ENCODE measurements at regions not wholly inside any gene's neighbourhood (a gene's known extent, or its start where the extent isn't known, plus 50 kb on each side); places are given as distances from the start of the nearest gene placed in this dataset.

DNA sequence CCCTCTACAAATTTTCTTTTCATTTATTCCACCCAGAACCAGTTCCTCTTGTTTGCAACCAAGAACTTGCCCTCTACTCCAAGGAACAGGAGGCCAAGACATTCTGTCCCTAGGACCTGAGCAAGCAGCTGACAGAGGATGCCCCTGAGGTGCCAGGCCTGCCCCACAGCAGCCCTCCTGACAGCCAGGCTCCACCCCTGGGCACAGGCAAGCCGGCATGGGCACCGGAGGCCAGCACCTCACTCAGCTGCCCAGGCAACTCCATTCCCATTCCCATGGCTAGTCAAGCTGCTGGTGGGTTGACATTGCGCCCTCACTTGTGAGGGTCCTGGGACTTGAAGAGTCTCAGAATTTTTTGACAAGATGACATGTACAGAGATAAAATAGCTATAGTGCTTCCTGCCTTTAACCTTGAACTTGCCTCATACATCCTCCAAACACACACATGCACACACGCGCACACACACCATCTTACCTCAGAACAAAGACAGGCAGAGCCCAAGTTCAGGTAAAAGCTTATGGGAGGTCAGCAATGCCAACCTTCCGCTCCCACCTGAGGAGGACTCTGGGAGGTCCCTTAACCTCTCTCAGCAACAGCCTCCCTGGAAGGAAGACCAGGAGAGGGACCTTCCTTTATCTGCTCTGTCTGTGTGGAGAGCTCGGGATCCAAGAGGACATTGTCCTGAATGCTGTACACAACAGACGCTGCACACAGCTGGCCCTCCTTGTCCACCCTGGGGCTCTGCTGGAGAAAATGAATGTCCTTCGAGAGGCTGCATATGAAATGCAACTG is 620.9 kb upstream of the CADM1 start:
- no peak for DNase-seq

DNA sequence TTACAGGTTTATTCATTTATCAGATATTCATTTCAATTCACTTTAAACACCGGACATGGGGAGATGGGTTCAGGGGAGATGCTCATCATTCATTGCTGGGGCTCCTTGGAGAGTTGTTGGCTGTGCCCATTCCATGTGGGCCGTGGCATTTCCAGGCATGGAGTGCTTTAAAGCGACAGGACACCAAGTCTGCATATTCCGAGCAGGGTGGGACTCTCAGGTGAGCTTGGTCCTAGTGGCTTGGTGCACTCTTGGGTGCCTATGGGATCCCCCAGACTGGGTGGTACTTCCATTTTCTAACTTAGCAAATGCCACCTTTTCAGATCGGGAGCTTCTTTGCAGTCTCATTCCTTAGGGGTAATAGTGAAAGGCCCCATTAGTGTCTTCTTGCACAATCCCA is 619.5 kb upstream of the CADM1 start:
- DNase-seq = no peak

DNA sequence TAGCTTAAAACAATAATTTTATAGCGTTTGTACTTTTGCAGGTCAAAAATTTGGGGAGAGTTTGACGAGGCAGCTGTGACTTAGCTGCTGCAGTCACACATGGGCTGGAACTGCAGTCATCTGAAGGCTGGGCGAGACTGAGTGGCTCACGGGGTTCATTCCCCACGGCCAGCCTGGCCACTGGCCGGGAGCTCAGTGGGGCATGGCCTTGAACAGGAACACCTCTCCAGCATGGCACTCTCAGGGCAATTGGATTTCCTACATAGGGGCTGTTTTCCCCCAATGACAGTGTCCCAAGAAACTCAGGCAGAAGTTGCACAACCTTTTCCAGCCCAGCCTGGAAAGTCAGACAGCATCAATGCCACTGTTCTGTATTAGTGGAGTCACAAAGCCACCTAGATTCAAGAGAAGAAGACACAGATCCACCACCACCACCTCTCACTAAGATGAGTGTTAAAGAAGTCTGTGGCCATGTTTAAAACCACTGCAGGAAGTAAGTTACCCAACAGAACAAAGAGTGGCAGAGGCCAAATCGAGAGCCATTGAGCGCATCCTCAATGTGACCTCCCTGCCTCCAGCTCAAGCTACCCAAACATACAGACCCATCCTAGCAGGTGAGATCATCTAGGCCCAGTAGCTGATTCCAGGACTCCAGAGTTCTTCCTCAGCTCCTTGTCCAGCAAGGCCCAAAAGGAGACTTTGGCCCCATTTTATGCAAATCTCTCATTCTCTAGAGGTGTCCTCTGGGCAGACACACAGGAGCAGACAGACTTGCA is 618.7 kb upstream of the CADM1 start:
- no peak for DNase-seq

DNA sequence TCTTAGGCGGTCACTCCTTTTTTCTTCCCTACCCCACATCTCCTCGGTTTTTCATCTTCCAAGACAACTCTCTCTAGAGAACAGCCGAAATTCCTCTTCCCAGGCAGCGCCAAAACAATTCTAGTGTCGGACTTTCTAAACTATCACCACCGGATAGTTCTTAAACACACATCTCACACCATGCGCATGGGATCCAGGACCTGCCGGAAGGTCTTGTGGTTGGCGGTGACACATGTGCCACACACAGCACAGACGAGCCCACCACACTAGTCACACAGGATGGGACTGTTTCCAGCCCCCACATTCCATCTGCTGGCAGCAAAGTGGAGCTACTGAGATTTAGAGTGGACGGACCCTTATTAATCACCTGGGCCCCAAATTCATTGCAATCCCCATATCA is 614.9 kb upstream of the CADM1 start:
- DNase-seq = no peak

DNA sequence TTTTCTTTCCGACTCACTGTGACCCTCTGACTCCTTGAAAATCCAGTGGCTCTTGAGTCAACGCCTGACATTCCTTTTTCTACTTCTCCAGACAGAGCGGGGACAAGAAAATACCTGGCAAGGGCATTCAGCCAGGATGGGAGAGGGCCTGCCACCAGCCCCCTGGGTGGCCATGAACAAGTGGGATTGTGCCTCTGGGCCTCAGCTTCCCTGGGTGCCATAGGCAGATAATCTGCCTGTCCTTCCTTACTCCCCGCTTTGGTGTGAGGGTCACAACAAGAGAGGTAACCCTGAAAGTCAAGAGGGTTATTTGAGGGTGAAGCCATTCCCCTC is 613.9 kb upstream of the CADM1 start:
- DNase-seq = no peak

DNA sequence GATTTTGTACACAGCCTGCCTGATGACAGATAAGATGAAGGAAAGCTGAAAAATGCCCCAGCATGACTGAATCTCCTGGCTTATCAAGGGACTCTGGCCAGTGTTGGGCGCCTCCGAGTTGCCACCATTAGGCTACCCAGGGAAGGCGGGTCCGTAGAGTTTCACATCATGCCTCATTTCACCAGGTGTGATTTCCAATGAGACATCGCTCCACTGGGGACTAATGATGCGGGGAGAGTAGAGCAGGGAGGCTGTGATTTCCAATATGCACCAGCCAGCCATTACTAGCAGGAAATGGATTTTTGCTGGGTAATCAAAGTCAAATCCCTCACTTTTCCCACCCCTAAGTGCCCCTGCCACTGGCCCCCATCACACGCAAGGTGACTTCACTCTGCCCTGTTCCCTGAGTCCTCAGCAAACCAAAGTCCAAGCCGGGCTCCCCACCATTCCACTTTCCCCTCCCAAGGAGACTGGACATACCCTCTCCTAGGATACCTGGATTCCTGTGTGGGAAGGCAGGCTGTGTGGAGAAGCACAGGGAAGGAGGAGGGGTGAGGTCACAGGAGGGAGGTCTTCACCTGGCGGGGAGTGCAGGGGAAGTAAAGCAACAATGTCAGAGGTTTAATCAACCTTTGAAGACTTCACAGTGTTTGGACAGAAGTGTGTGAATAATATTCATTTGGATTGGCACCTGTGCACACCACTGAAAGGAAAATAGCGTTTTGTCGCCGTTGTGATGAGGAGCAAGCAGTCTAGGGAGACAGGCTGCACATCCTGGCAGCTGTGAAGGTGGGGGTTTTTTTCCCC is 613.3 kb upstream of the CADM1 start:
- DNase-seq = no peak

DNA sequence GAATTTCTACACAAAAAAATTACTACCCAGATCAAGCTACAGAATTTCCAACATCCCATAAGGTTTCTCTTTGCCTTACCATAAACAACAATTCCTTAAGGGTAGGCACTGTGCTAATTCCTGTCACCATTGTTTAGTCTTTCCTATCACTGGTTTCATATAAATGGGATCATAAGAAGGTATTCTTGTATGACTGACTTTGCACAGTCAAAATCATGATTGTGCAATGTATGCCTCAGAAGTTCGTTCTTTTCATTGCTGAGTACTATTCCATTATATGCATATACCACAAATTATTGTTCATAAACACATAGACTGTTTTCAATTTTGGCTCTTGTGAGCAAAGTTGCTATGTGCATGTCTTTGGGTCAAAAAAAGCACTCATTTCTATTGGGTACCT is 611.6 kb upstream of the CADM1 start:
- no peak for DNase-seq

DNA sequence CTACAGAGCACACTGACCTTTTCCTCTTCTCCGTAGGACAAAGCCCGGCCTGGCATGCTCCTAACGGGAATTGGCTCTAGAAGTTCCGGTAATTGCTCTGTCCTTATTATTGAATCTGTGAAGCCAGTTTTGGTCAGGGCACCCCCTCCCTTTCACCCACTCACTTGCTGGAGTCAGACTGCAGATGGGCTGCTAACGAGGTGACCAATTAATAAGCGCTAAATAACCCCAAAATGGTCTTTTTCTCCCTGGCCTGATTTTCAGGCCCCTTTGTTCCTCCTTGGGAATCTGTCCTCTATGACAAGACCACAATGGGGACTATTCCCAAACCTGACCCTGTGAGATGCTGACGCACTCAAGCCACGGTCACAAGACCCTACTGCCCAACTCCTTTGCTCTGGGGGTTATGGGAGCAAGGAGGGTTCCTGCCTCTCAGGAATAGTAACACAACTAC is 610.0 kb upstream of the CADM1 start:
- DNase-seq = no peak

DNA sequence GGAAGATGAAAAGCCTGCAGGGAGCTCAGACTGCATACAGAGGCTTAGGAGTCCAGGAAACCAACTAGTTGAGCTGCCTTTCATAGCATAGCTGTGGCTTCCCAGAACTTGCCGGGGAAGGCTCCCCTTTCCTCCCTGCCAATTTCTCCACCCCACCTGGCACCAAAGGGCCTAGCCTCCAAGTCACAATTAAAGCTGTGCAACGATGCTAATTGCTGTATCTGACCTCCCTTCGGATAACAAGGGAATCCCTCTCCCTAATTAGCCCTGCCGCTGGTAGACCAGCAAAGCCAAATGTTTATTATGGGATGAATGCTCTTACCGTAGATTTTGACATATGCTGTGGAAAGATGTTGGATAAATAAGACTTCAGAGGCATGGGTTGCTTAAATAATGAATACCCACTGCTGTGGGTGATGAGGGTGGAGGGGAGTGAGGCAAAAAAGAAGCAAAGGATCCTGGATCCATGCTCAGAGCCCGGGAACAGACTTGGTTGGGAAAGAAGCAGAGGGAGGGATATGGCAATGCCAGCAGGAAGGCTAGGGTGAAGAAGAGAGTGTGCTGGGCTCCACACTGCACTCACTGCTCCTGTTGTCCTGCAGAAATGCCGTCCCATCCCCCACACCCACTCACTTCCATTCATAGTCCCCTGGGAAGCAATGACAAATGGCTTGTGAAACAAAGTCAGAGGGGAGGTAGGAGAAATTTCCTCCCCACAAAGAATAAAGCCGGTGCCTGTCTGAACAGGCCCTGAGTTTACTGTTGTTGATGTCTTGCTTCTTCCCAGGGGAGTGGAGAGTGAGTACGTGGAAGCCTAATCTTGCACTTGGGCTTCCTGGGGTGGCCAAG is 608.1 kb upstream of the CADM1 start:
- DNase-seq = no peak

DNA sequence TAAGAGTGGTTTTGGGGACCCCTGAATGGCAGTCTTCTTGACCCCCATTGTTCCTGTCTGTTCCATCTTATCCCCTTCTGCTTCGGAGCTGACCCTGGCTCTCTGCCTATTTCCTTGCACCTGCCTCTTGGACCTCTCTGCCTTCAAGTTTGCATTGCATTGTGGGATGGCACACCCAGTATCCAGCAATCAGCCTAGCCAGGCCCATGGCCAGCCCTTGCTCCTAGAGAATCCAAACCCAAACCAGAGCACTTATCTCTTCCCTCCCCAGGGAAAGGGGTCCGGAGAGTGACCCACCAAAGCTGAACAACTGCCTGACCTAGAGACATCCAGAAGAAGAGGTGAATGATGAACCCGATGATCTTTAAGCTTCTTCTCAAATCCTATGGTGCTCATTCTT is 607.3 kb upstream of the CADM1 start:
- DNase-seq = no peak

DNA sequence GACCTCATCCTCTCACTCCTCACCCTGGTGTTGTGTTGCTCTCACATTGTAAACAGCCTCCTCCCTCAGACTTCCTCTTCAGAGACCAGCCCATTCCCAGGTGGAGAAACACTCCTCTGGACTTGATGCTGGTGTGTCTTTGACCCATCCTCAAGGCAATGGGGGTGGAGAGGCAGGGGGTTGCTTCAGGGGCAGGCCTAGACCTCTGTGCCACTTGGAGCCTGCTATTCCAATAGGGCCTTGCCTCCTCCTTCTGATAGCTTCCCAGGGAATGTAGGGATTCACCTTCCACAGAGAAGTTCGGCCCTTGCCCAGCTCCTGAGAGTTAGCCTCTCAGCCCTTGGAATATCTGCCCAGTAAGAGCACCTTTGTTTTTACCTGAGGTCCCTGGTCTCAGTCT is 606.6 kb upstream of the CADM1 start:
- no peak for DNase-seq

DNA sequence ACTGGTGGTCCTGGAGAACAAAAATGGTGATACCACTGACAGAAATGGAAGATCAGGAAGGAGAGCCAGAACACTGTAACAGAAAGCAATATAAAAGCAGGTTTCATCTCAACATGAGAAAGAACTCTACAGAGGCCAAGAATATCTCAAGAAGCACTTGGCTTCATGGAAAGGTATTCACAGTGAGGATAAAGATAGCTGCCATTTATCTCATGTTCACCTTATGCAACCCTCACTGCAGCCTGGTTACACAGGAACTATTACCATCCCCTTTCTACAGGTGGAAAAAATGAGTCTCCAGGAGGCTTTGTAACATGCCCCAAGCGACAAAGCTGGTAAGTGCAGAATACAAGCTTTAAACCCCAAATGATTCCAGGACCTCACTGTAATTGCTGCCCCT is 606.1 kb upstream of the CADM1 start:
- no peak for DNase-seq

DNA sequence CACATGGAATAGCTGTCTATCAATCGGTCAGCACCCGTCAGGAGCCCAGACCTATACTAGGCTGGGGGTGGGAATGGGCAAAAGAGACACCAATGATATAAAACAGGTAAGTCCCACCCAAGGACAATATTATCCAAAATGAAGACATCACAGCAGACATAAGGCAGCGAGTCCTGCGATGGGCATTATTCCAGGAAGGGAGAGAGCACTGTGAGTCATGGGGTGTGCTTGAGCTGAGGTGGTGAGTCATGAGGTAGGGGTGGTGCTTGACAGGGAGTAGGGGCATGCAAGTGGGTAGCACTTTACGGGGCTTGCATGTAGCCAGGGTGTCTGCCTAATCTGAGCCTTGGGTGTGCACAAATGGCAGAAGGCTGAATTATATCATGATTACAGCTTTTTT is 605.0 kb upstream of the CADM1 start:
- peak; percentile 10 for DNase-seq

DNA sequence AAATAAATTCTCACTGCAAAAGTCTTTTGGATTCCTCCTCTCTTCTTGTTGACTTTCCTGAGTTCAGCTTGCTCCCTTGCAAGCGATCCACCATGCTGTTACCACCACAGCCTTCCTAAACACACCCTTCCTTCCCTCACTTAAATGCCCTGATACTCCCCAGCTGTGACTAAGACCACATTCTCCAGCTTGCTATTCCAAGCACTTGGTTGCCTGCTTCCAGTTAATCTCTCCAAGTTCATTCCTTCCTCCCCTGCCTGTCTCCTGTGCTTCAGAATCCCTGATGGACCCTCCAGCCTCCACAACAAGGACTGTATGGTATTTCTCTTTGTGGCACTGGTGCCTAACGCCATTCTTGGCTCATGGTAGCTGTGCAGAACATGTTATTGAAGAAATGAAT is 603.9 kb upstream of the CADM1 start:
- no peak for DNase-seq

DNA sequence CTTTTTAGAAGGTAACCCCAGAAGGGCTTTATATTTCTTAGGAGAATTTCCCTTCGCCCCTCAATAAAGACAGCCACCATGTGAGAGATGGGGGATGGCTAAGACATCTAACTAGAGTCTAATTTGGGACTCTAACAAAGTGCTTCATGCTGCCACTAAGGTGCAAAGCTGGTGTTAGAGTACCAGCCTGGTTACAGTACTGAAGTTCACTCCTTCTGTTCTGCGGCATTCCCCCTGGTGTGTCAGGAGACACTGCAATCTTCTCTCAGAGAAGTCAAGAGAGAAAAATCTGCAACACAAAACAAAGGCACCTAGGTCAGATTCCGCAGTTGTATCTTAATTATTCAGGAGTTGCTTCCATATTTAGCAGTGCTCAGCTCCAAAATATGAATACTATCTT is 603.0 kb upstream of the CADM1 start:
- no peak for DNase-seq

DNA sequence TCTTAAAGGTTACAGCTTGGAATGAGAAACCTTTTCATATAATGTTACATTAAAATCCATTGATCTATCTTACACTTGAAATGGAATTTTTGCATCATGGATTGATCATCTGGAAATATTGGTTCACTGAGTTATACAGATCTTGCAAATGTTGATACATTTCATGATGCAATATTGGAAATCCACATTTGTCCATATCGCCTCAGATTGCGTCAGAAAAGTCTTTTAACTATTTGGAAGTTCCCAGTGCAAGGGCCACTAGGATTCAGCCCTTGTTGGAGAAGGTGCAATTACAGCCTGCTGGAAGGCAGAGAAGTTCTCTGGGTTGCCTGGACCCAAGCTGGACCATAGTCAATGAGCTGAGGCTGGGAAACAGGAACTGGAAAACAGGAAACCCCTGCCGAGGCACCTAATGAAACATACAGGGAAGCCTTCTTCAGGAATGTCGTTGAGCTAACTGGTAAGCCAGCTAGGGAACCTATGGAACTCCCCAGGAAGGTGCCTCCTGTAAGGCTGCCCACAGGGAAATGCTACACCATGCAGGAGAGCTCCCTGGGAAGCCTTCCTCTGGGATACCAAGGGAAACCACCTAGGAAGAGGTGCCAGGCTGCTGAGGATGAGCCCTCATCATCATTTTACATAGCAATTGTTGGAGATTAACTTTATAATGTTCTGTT is 600.4 kb upstream of the CADM1 start:
- peak; percentile 9 for DNase-seq

DNA sequence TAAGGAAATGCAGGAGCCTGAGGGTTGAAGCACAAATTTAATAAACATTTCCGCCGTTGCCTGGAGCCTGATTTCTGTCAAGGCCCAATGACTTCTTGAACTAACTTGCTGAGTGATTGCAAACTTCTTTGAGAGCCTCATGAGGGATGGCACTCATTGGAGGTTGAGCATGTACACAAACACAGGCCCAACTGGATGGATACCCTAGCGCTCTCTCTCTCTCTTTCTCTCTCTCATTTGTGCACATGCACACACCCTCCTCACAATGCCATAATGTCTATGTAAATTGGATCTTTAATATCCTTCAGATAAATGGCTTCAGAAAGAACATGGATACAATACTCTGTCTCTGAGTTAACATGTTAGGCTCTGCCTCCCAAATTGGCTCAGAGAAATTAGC is 597.7 kb upstream of the CADM1 start:
- no peak for DNase-seq

DNA sequence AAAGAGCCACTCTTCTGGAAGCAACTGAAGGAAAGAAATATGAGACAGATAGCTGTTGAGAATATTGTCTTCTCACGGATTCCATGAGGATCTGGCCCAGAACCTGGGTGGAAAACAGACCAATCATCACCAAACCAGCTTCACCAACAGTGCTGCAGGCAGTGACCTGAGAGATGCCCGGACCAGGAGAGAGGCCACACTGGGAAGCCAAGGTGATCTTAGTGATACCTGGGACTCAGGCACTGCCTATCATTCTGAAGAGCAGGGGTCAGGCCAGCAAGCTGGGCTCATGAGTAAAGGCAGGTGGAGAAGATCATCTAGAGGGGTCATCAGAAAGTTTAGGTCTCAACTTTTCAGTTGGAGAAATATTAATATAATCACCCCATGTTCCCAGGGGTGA is 595.8 kb upstream of the CADM1 start:
- no peak for DNase-seq

DNA sequence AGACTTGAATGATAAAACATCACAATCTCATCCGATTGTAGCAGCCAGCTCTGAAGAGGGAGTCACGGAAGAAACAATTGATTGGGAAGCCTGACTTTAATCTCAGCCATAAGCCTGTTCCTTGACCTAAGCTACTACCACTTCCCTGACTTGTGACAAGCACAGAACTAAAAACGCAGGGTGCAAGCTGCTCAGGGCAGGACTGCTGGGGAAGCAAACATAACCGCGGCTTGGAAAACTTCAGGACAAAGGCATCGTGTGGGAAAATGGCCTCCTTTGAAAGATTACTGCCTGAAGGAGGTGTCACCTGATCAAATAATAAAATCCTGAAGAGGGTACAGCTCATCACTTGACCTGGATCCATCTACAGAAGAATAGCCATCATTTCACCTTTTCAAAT is 595.3 kb upstream of the CADM1 start:
- DNase-seq = no peak

DNA sequence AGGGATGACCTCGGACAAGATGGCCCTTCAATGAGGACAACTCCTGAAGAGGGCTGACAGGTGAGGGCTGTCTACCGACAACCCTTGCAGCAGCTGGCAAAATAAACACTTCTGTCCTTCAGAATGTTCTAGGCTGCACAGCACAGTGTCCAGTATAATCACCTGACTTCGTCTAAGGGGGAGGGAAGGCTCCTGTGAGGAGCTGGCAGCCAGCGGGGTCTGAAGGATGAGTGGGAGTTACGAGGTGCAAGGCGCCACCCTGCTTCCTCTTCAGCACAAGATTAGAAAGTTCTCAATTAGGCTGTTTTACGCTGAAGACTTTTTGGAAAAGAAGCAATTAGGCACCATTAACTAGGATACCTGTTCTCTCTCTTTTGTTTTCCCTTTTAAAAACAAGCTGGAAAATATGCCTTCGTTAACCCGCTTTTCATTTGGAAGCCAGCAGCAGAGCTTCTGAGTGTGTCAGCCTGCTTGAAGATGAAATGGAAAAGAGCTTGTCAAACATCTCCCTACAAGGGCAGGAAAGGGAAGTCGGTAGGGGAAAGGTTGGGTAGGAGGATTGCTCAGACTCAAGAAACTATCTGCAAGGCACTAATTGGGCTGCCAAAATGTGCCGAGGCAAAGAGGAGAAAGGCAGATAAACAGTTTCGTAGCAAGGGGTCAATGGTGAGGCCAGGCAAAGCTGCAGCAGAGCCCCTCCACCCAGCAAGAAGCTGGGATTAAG is 592.2 kb upstream of the CADM1 start:
- no peak for DNase-seq

DNA sequence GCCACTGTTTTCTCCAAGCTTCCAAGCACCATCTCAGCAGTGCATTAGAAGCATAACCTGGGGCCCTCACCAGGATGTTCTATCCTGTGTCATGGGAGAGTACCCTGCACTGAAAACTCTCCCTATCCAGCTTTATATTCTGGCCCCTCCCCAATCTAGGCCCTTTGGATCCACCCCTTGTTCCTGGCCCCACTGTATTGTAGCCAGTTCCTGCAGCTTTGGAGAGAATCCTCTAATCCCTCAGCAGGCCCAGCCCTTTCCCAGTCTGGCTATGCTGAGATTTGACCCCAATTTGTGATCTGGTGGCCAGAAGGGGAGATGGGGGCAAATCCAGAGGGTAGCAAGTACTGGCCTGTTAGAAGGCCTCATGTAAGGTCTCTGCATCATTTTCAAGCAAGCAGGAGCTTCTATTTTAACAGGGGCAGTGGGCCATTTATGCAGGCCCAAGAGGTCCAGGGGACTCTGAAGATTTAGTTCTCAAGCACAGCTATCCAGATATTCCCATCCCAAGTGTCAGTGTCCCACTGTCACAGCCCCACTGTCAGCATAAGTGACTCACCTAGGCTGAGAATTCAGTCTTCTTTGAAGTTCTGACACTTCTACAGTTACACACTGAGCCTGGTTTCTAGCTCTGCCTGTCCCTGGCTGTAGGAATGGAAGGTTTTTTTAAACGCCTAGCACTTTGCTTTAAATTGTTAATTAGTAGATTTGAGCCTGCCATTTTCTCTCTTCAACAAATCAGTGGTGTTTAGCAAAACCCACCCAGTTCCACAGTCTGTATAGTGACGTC is 589.5 kb upstream of the CADM1 start:
- no peak for DNase-seq
